ENCODE measurements at regions not wholly inside any gene's neighbourhood (a gene's known extent, or its start where the extent isn't known, plus 50 kb on each side); places are given as distances from the start of the nearest gene placed in this dataset.
A peak's percentile ranks its signal among the peaks of the same experiment; 100 is the strongest.

- intact Hi-C loops (cut with DNase I) = loop anchor here in 8 of 10 donors (2.0 to 10.0 kb wide), 8 partner anchors 51 to 418 kb away; partner anchors contain the start of genes BEND6 (in 3 of the 8), PRIM2 (in 2 of the 8) and BAG2 (in 1 of the 8)
- Histone ChIP-seq H3K4me3 (no peak overlapping the region), H3K27ac (no peak overlapping the region), H3K27me3 (no peaks in the 10 kb centered on the region), H3K4me1 (peaks cover 0 to 5% (median 0%) of the 10 kb centered on the region in 9 donors), H3K36me3 (no peaks in the 10 kb centered on the region), H3K9me3 (no peaks in the 10 kb centered on the region)
- ATAC-seq = no peak
- 41 to 54% methylated on average over 3 of the region's 3 CpGs for WGBS, 2 donors
- TF ChIP-seq CTCF (IDR thresholded peaks at IDR 0.05) = no peak
- no peak for DNase-seq
Observed at GRCh38 chr6:56904068-56904467, 50.8 kb upstream of the BEND6 start.

- H3K4me3 ChIP-seq = peak overlapping the region in 1 of 10 donors; percentile 8
Observed at GRCh38 chr6:56902641-56903464, 52.1 kb upstream of the BEND6 start.

GRCh38 chr6:56900784-56901183, 54.1 kb upstream of the BEND6 start:
- ATAC-seq (no peak), DNase-seq (no peak)
- intact Hi-C loops (cut with DNase I) = loop anchor here in 8 of 10 donors (5.0 to 10.0 kb wide), 7 partner anchors 54 to 422 kb away; partner anchors contain the start of genes BEND6 (in 3 of the 8), BAG2 (in 1 of the 8) and PRIM2 (in 1 of the 8)
- H3K4me1 ChIP-seq = peaks cover 0 to 5% (median 0%) of the 10 kb centered on the region in 9 donors
- TF ChIP-seq CTCF (IDR thresholded peaks at IDR 0.05) = no peak
- no peaks in the 10 kb centered on the region for H3K27me3 ChIP-seq
- H3K36me3 ChIP-seq = no peaks in the 10 kb centered on the region
- WGBS, 2 donors = 78 to 79% methylated on average over 5 of the region's 5 CpGs
- no peak overlapping the region for H3K4me3 ChIP-seq
- no peak overlapping the region for H3K27ac ChIP-seq
- H3K9me3 ChIP-seq = no peaks in the 10 kb centered on the region

More at GRCh38 chr6:56902641-56903464, 52.1 kb upstream of the BEND6 start:
- H3K27ac ChIP-seq = no peak overlapping the region
- TF ChIP-seq CTCF (IDR thresholded peaks at IDR 0.05) = peak; percentile 53 to 84 (median 74)
- peak in 6 of 8 donors; percentile 42 to 74 (median 56) for ATAC-seq
- peaks cover 0 to 5% (median 0%) of the 10 kb centered on the region in 9 donors for H3K4me1 ChIP-seq
- H3K9me3 ChIP-seq = no peaks in the 10 kb centered on the region
- intact Hi-C loops (cut with DNase I) = loop anchor here in 8 of 10 donors (1.0 to 10.0 kb wide), 9 partner anchors 52 to 419 kb away; partner anchors contain the start of genes PRIM2 (in 4 of the 8), BEND6 (in 3 of the 8) and BAG2 (in 1 of the 8)
- no peaks in the 10 kb centered on the region for H3K27me3 ChIP-seq
- 36 to 38% methylated on average over 6 of the region's 6 CpGs for WGBS, 2 donors
- DNase-seq = peak in 1 of 2 donors; percentile 9
- H3K36me3 ChIP-seq = no peaks in the 10 kb centered on the region

GRCh38 chr6:56899753-56900152, 55.2 kb upstream of the BEND6 start:
- TF ChIP-seq CTCF (IDR thresholded peaks at IDR 0.05) = no peak
- Histone ChIP-seq H3K4me1 (peaks cover 0 to 2% (median 0%) of the 10 kb centered on the region in 9 donors), H3K9me3 (no peaks in the 10 kb centered on the region), H3K4me3 (no peak overlapping the region), H3K27me3 (no peaks in the 10 kb centered on the region), H3K36me3 (no peaks in the 10 kb centered on the region), H3K27ac (no peak overlapping the region)
- no peak for DNase-seq
- intact Hi-C loops (cut with DNase I) = loop anchor here in 8 of 10 donors (5.0 to 10.0 kb wide), 7 partner anchors 55 to 423 kb away; partner anchors contain the start of genes BEND6 (in 3 of the 8), BAG2 (in 1 of the 8) and PRIM2 (in 1 of the 8)
- 95 to 96% methylated on average over 2 of the region's 2 CpGs for WGBS, 2 donors
- ATAC-seq = no peak

All from heart right ventricle (tissue), 16 donors.